Keratinocyte (primary cell): ENCODE measurements at regions not wholly inside any gene's neighbourhood (a gene's known extent, or its start where the extent isn't known, plus 50 kb on each side); places are given as distances from the start of the nearest gene placed in this dataset.

Experiments
- DNase-seq: peaks from one replicate; pipeline ENCODE4 v3.0.0-alpha.2; 2011; ENCODE audit warnings: low read depth, missing footprints, low spot score
- FAIRE-seq: peaks from 2 replicates; lab custom pipeline; 2011; peaks lifted over from hg19 to GRCh38; lab: Jason Lieb, UNC
- H2AFZ ChIP-seq: 2 replicates; pipeline ENCODE4 v1.6.0; 2012; ENCODE audit warnings: low read length, control low read depth, inconsistent platforms; ENCODE audit not compliant: control insufficient read depth
- H3K27ac ChIP-seq: 2 replicates; pipeline ENCODE4 v1.5.1; 2011; ENCODE audit warnings: low read length; ENCODE audit not compliant: control insufficient read depth, insufficient read depth
- H3K27me3 ChIP-seq: 3 replicates; pipeline ENCODE4 v1.6.0; 2011; ENCODE audit warnings: low read length; ENCODE audit not compliant: control insufficient read depth, insufficient read depth; ENCODE audit errors: extremely low read depth
- H3K36me3 ChIP-seq, 2 experiments: 2 replicates in 1 of 2; 3 replicates in 1 of 2; pipeline ENCODE4 v1.5.1; 2011; ENCODE audit warnings: low read length in 2 of 2, mild to moderate bottlenecking in 1 of 2; ENCODE audit not compliant: control insufficient read depth in 2 of 2, insufficient read depth in 2 of 2; ENCODE audit errors: extremely low read depth in 1 of 2
- H3K4me1 ChIP-seq: 3 replicates; pipeline ENCODE4 v1.5.1; 2011; ENCODE audit warnings: low read length; ENCODE audit not compliant: control insufficient read depth, insufficient read depth; ENCODE audit errors: extremely low read depth
- H3K4me2 ChIP-seq: 3 replicates; pipeline ENCODE4 v1.6.0; 2011; ENCODE audit warnings: low read depth, low read length; ENCODE audit not compliant: control insufficient read depth, insufficient read depth; ENCODE audit errors: extremely low read depth
- H3K4me3 ChIP-seq, 3 experiments: fragments of 200-600 bp in 1 of 3; sonication (generic) in 1 of 3; 2 replicates in 2 of 3; 3 replicates in 1 of 3; pipeline ENCODE4 v1.5.1; 2011 to 2016; ENCODE audit warnings: low read length in 3 of 3, mild to moderate bottlenecking in 3 of 3, control low read depth in 2 of 3, inconsistent platforms in 1 of 3, low read depth in 1 of 3, mixed read lengths in 1 of 3, mixed run types in 1 of 3, moderate library complexity in 1 of 3; ENCODE audit not compliant: control insufficient read depth in 2 of 3, insufficient read depth in 2 of 3; ENCODE audit errors: extremely low read depth in 1 of 3
- H3K79me2 ChIP-seq: 2 replicates; pipeline ENCODE4 v1.6.0; 2012; ENCODE audit warnings: low read length; ENCODE audit not compliant: control insufficient read depth, insufficient read depth
- H3K9ac ChIP-seq: 3 replicates; pipeline ENCODE4 v1.6.0; 2011; ENCODE audit warnings: low read length; ENCODE audit not compliant: control insufficient read depth, insufficient read depth; ENCODE audit errors: extremely low read depth
- H3K9me1 ChIP-seq: 3 replicates; pipeline ENCODE4 v1.6.0; 2011; ENCODE audit warnings: low read length; ENCODE audit not compliant: control insufficient read depth, insufficient read depth; ENCODE audit errors: extremely low read depth
- H3K9me3 ChIP-seq: 2 replicates; pipeline ENCODE4 v1.5.1; 2012; ENCODE audit warnings: low read depth, low read length; ENCODE audit not compliant: control insufficient read depth
- H4K20me1 ChIP-seq: 3 replicates; pipeline ENCODE4 v1.6.0; 2011; ENCODE audit warnings: low read length; ENCODE audit not compliant: control insufficient read depth, insufficient read depth; ENCODE audit errors: extremely low read depth
- EZH2 ChIP-seq: IDR thresholded peaks from one replicate; pipeline ENCODE4 v1.6.1; 2012; ENCODE audit warnings: inconsistent platforms, mild to moderate bottlenecking, low read length, moderate library complexity
- dilution Hi-C: fragments of 300-500 bp; cut with MboI; formaldehyde crosslinking; loops from one replicate; pipeline ENCODE4 v1.7.0; 2020; ENCODE audit warnings: low sequenced_read_pairs; ENCODE audit not compliant: extremely low pct_ligation_motif_present
- TF ChIP-seq, protein P1 (sequence below), 3 experiments: IDR thresholded peaks in 1 of 3; conservative IDR thresholded peaks in 1 of 3; optimal IDR thresholded peaks in 1 of 3; 2 replicates in 2 of 3; 3 replicates in 1 of 3; pipeline versions ENCODE3 to v1.5.1; 2011; ENCODE audit warnings: low read length in 3 of 3, mild to moderate bottlenecking in 3 of 3, moderate library complexity in 2 of 3, control low read depth in 1 of 3, inconsistent platforms in 1 of 3; ENCODE audit not compliant: insufficient read depth in 2 of 3; ENCODE audit errors: extremely low read depth in 1 of 3

DNA sequence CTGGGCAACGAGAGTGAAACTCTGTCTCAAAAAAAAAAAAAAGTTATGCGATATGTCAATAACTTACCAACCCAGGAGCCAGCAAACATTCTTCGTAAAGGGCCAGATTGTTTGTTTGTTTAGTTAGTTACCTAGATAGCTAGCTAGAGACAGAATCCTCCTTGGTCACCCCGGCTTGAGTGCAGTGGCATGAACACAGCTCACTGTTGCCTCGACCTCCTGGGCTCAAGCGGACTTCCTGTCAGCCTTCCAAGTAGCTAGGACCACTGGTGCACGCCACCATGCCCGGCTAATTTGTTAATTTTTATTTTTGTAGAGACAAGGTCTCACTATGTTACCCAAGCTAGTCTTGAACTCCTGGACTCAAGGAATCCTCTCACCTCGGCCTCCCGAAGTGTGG is 113.0 kb downstream of the LITAF start:
- Histone ChIP-seq H2AFZ (no peak overlapping the region), H3K79me2 (no peaks in the 10 kb centered on the region), H3K9ac (no peak overlapping the region), H3K9me1 (no peaks in the 10 kb centered on the region), H3K4me2 (no peak overlapping the region), H3K36me3 (no peaks in the 10 kb centered on the region), H4K20me1 (no peaks in the 10 kb centered on the region), H3K27ac (no peak overlapping the region), H3K27me3 (no peaks in the 10 kb centered on the region), H3K9me3 (no peaks in the 10 kb centered on the region), H3K4me3 (no peak overlapping the region), H3K4me1 (peaks cover 6% of the 10 kb centered on the region)
- TF ChIP-seq, protein P1, sequence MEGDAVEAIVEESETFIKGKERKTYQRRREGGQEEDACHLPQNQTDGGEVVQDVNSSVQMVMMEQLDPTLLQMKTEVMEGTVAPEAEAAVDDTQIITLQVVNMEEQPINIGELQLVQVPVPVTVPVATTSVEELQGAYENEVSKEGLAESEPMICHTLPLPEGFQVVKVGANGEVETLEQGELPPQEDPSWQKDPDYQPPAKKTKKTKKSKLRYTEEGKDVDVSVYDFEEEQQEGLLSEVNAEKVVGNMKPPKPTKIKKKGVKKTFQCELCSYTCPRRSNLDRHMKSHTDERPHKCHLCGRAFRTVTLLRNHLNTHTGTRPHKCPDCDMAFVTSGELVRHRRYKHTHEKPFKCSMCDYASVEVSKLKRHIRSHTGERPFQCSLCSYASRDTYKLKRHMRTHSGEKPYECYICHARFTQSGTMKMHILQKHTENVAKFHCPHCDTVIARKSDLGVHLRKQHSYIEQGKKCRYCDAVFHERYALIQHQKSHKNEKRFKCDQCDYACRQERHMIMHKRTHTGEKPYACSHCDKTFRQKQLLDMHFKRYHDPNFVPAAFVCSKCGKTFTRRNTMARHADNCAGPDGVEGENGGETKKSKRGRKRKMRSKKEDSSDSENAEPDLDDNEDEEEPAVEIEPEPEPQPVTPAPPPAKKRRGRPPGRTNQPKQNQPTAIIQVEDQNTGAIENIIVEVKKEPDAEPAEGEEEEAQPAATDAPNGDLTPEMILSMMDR (optimal IDR thresholded peaks at IDR 0.05 in 1 of 3, IDR thresholded peaks at IDR 0.05 in 1 of 3, conservative IDR thresholded peaks at IDR 0.05 in 1 of 3; ENCODE audit: extremely low read depth in 1 of 3, insufficient read depth in 2 of 3, low read length in 3 of 3), result no peak
- TF ChIP-seq EZH2, result no peak
- dilution Hi-C loops, result no loop called here
- FAIRE-seq (no peak), DNase-seq (no peak)

DNA sequence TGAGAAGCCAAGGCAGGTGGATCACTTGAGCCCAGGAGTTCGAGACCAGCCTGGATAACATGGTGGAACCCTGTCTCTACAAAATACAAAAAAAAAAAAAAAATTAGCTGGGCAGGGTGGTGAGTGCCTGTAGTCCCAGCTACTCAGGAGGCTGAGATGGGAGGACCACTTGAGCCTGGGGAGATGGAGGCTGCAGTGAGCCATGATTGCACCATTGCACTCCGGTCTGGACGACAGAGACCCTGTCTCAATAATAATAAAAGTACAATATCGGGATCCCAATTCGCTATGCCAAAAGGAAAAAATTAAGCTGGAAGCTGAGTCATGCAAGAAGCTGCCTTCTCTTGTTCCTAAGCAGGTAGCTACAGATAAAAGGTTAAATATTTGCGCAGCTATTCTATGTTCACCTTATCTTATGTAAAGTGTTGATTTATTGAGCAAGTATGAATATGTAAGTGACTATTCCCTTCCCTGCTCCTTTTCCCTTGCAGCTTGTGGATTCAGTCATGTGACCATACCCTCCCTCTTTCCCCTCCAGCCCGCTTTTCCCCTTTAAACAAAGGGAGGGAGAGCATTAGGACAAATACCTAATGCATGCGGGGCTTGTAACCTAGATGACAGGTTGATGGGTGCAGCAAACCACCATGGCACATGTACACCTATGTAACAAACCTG is 112.0 kb downstream of the LITAF start:
- DNase-seq, result no peak
- dilution Hi-C loops, result no loop called here
- no peaks in the 10 kb centered on the region for H4K20me1 ChIP-seq

More for the DNA sequence above, 112.0 kb downstream of the LITAF start:
- no peak for FAIRE-seq
- Histone ChIP-seq H3K9me1 (no peaks in the 10 kb centered on the region), H3K27me3 (no peaks in the 10 kb centered on the region), H3K9ac (no peak overlapping the region), H3K4me2 (peak overlapping the region; percentile 35), H3K4me1 (peaks cover 6% of the 10 kb centered on the region), H3K9me3 (no peaks in the 10 kb centered on the region), H3K36me3 (no peaks in the 10 kb centered on the region), H3K27ac (no peak overlapping the region), H3K79me2 (no peaks in the 10 kb centered on the region), H3K4me3 (no peak overlapping the region), H2AFZ (no peak overlapping the region)
- TF ChIP-seq, protein P1 (optimal IDR thresholded peaks at IDR 0.05 in 1 of 3, IDR thresholded peaks at IDR 0.05 in 1 of 3, conservative IDR thresholded peaks at IDR 0.05 in 1 of 3; ENCODE audit: extremely low read depth in 1 of 3, insufficient read depth in 2 of 3, low read length in 3 of 3), result no peak
- no peak for TF ChIP-seq EZH2
